ENCODE measurements at regions not wholly inside any gene's neighbourhood (a gene's known extent, or its start where the extent isn't known, plus 50 kb on each side); places are given as distances from the start of the nearest gene placed in this dataset.

DNA sequence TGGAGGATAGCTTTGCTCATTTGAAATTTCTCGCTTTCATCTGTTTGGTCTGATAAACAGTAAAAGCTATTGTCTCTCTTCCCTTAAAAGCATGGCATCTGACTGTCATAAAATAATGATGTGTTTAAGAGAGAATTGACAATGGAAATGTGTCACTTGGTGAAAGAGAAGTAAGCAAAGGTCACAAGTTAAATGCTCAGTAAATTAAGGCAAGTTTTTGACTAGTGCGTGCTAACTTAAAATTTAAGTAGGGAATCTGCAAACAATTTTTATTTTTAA lies 161.6 kb upstream of the ANKRD50 start:
- Histone ChIP-seq H3K4me2 (ENCODE audit: low read depth, low read length) (no peak overlapping the region), H3K79me1 (ENCODE audit: low read depth in 1 of 2, low read length in 2 of 2) (no peaks in the 10 kb centered on the region), H3K4me1 (ENCODE audit: control insufficient read depth, insufficient read depth, low read length) (no peaks in the 10 kb centered on the region), H3K56ac (ENCODE audit: extremely low read depth, insufficient read depth, low read length) (no peak overlapping the region), H3K9me3 (ENCODE audit: control insufficient read depth, insufficient read depth, low read length) (peaks cover 3% of the 10 kb centered on the region), H3K27ac (ENCODE audit: insufficient read depth, low read length) (no peak overlapping the region), H4K8ac (ENCODE audit: low read depth in 2 of 2, low read length in 2 of 2) (no peak overlapping the region), H2AFZ (replicated peaks; ENCODE audit: low read length, poor library complexity) (no peak overlapping the region), H2BK5ac (ENCODE audit: low read depth, low read length, poor library complexity, severe bottlenecking) (no peak overlapping the region), H3K14ac (replicated peaks; ENCODE audit: low read depth, low read length) (no peak overlapping the region), H4K5ac (ENCODE audit: low read depth, low read length) (no peak overlapping the region), H2BK120ac (ENCODE audit: low read depth, low read length) (no peak overlapping the region), H4K20me1 (ENCODE audit: insufficient read depth, low read length) (no peaks in the 10 kb centered on the region), H2AK9ac (replicated peaks; ENCODE audit: low read depth, low read length, poor library complexity) (no peak overlapping the region), H2BK15ac (ENCODE audit: low read depth, low read length) (no peak overlapping the region), H2AK5ac (ENCODE audit: low read depth, low read length) (no peak overlapping the region), H3K23ac (ENCODE audit: low read depth, low read length) (no peak overlapping the region), H3K36me3 (ENCODE audit: control insufficient read depth, insufficient read depth, low read length) (no peaks in the 10 kb centered on the region), H3K4ac (ENCODE audit: low read depth, low read length) (no peak overlapping the region), H3K9ac (ENCODE audit: low read depth, low read length) (no peak overlapping the region), H3K9me1 (ENCODE audit: insufficient read depth, low read length) (no peaks in the 10 kb centered on the region), H2BK20ac (ENCODE audit: low read depth, low read length) (no peak overlapping the region), H4K91ac (ENCODE audit: insufficient read depth, low read depth, low read length) (no peak overlapping the region), H3K27me3 (ENCODE audit: control insufficient read depth, insufficient read depth, low read length) (no peaks in the 10 kb centered on the region), H3K4me3 (ENCODE audit: insufficient read depth, low read depth, low read length) (no peak overlapping the region), H3K18ac (ENCODE audit: low read depth, low read length) (no peak overlapping the region)
- ATAC-seq (ENCODE audit: low read depth) = no peak
- no peak for DNase-seq
- in situ Hi-C loops (cut with MboI; ENCODE audit: low sequenced_read_pairs) = no loop called here
- no CpG with 5 or more reads among the region's 2 CpGs for WGBS, 2 experiments (ENCODE audit: extremely low coverage in 2 of 2, insufficient read length in 1 of 2)
- TF ChIP-seq FOS (IDR thresholded peaks at IDR 0.05; ENCODE audit: low read depth, low read length) (no peak), USF2 (IDR thresholded peaks at IDR 0.05; ENCODE audit: low read depth, low read length) (no peak), BHLHE40 (IDR thresholded peaks at IDR 0.05; ENCODE audit: low read depth, low read length) (no peak), RCOR1 (IDR thresholded peaks at IDR 0.05; ENCODE audit: insufficient replicate concordance, low read length) (no peak), SMC3 (IDR thresholded peaks at IDR 0.05; ENCODE audit: low read depth, low read length) (no peak), ELK1 (IDR thresholded peaks at IDR 0.05; ENCODE audit: borderline replicate concordance, low read depth, low read length) (no peak), MAZ (IDR thresholded peaks at IDR 0.05; ENCODE audit: borderline replicate concordance, low read depth, low read length) (no peak), POLR2A (IDR thresholded peaks at IDR 0.05; ENCODE audit: low read depth, low read length) (no peak), MXI1 (IDR thresholded peaks at IDR 0.05; ENCODE audit: borderline replicate concordance, low read depth, low read length) (no peak)
- BruUV-seq (replicated peaks) = no TSS peak
- intact Hi-C loops (cut with micrococcal nuclease) = no loop called here
- ChIA-PET CTCF (no interaction called here), POLR2A (ENCODE audit: unreplicated experiment) (no interaction called here)
- dilution Hi-C loops (cut with HindIII; ENCODE audit: low sequenced_read_pairs, unreplicated experiment) = no loop called here

All from IMR-90 (cell line).